ENCODE measurements at regions not wholly inside any gene's neighbourhood (a gene's known extent, or its start where the extent isn't known, plus 50 kb on each side); places are given as distances from the start of the nearest gene placed in this dataset.

DNA sequence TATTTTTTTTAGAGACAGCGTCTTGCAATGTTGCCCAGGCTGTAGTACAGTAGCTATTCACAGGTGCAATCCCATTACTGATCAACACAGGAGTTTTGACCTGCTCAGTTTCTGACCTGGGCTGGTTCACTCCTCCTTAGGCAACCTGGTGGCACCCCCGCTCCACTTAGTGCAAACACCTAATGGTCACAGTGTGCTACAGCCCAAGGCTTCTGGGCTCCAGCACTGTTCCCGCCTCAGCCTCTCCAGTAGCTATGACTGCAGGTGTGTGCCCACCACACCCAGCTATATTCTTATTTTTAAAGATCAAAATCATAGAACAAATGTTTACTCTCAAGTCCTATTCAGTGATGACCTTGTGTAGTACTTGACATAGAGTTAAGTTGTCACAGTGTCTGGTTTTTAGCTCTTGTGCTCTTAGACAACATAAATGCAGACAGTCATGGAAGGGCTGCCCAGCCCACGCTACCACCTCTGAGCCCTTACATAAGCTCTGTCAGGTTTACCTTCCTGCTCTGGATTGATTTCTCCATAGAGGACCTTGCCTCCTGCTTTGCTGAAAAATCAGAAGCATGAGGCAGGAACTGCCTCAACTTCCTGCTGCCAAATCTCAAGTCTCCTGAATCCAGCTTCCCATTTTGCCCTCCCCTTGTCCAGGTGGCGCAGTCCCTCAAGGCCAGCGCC, 82.2 kb upstream of the SLC1A4 start (continued):
- TF ChIP-seq ZNF431 (CRISPR knock-in tag; IDR thresholded peaks at IDR 0.05; ENCODE audit: borderline replicate concordance, low read depth) (no peak), GTF2F1 (IDR thresholded peaks at IDR 0.05; ENCODE audit: low read length) (no peak), SIX4 (CRISPR knock-in tag; IDR thresholded peaks at IDR 0.05) (no peak), MAFK (conservative IDR thresholded peaks at IDR 0.05 in 1 of 2, IDR thresholded peaks at IDR 0.05 in 1 of 2; ENCODE audit: low read length in 2 of 2) (no peak), KLF9 (CRISPR knock-in tag; IDR thresholded peaks at IDR 0.05; ENCODE audit: low read depth) (no peak), ONECUT2 (CRISPR knock-in tag; IDR thresholded peaks at IDR 0.05) (no peak), ZNF34 (CRISPR knock-in tag; IDR thresholded peaks at IDR 0.05; ENCODE audit: borderline replicate concordance) (no peak), ATF7 (IDR thresholded peaks at IDR 0.05) (no peak), ATF7 (CRISPR knock-in tag; IDR thresholded peaks at IDR 0.05) (no peak), ZNF468 (CRISPR knock-in tag; IDR thresholded peaks at IDR 0.05) (no peak), HOXD1 (CRISPR knock-in tag; IDR thresholded peaks at IDR 0.05) (no peak), BCL6 (CRISPR knock-in tag; IDR thresholded peaks at IDR 0.05) (0 out of 2 replicates have a peak, but pooled peaks have one; percentile 18), ZNF75D (CRISPR knock-in tag; IDR thresholded peaks at IDR 0.05; ENCODE audit: borderline replicate concordance) (no peak), ETV5 (CRISPR knock-in tag; IDR thresholded peaks at IDR 0.05; ENCODE audit: borderline replicate concordance) (peak; percentile 52; the same call in 1 of the 2 replicates)
- TF ChIP-seq, protein P1, sequence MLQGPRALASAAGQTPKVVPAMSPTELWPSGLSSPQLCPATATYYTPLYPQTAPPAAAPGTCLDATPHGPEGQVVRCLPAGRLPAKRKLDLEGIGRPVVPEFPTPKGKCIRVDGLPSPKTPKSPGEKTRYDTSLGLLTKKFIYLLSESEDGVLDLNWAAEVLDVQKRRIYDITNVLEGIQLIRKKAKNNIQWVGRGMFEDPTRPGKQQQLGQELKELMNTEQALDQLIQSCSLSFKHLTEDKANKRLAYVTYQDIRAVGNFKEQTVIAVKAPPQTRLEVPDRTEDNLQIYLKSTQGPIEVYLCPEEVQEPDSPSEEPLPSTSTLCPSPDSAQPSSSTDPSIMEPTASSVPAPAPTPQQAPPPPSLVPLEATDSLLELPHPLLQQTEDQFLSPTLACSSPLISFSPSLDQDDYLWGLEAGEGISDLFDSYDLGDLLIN (CRISPR knock-in tag; IDR thresholded peaks at IDR 0.05; ENCODE audit: borderline replicate concordance), result no peak
- TF ChIP-seq, protein P2, sequence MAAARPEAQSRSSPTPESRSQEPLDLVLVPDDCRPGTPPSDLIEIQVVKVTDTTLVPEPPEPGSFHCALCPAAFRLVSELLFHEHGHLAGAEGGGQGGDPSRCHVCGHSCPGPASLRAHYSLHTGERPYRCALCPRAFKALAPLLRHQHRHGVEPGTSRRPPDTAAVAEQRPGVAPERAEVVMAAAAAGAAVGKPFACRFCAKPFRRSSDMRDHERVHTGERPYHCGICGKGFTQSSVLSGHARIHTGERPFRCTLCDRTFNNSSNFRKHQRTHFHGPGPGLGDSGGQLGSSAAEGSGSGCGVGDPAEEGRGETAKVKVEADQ (CRISPR knock-in tag; IDR thresholded peaks at IDR 0.05; ENCODE audit: borderline replicate concordance), result no peak
- TF ChIP-seq, protein P3, sequence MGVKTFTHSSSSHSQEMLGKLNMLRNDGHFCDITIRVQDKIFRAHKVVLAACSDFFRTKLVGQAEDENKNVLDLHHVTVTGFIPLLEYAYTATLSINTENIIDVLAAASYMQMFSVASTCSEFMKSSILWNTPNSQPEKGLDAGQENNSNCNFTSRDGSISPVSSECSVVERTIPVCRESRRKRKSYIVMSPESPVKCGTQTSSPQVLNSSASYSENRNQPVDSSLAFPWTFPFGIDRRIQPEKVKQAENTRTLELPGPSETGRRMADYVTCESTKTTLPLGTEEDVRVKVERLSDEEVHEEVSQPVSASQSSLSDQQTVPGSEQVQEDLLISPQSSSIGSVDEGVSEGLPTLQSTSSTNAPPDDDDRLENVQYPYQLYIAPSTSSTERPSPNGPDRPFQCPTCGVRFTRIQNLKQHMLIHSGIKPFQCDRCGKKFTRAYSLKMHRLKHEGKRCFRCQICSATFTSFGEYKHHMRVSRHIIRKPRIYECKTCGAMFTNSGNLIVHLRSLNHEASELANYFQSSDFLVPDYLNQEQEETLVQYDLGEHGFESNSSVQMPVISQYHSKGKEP (CRISPR knock-in tag; IDR thresholded peaks at IDR 0.05), result no peak
- TF ChIP-seq, protein P4, sequence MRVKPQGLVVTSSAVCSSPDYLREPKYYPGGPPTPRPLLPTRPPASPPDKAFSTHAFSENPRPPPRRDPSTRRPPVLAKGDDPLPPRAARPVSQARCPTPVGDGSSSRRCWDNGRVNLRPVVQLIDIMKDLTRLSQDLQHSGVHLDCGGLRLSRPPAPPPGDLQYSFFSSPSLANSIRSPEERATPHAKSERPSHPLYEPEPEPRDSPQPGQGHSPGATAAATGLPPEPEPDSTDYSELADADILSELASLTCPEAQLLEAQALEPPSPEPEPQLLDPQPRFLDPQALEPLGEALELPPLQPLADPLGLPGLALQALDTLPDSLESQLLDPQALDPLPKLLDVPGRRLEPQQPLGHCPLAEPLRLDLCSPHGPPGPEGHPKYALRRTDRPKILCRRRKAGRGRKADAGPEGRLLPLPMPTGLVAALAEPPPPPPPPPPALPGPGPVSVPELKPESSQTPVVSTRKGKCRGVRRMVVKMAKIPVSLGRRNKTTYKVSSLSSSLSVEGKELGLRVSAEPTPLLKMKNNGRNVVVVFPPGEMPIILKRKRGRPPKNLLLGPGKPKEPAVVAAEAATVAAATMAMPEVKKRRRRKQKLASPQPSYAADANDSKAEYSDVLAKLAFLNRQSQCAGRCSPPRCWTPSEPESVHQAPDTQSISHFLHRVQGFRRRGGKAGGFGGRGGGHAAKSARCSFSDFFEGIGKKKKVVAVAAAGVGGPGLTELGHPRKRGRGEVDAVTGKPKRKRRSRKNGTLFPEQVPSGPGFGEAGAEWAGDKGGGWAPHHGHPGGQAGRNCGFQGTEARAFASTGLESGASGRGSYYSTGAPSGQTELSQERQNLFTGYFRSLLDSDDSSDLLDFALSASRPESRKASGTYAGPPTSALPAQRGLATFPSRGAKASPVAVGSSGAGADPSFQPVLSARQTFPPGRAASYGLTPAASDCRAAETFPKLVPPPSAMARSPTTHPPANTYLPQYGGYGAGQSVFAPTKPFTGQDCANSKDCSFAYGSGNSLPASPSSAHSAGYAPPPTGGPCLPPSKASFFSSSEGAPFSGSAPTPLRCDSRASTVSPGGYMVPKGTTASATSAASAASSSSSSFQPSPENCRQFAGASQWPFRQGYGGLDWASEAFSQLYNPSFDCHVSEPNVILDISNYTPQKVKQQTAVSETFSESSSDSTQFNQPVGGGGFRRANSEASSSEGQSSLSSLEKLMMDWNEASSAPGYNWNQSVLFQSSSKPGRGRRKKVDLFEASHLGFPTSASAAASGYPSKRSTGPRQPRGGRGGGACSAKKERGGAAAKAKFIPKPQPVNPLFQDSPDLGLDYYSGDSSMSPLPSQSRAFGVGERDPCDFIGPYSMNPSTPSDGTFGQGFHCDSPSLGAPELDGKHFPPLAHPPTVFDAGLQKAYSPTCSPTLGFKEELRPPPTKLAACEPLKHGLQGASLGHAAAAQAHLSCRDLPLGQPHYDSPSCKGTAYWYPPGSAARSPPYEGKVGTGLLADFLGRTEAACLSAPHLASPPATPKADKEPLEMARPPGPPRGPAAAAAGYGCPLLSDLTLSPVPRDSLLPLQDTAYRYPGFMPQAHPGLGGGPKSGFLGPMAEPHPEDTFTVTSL (CRISPR knock-in tag; IDR thresholded peaks at IDR 0.05; ENCODE audit: borderline replicate concordance), result no peak
- TF ChIP-seq, protein P5, sequence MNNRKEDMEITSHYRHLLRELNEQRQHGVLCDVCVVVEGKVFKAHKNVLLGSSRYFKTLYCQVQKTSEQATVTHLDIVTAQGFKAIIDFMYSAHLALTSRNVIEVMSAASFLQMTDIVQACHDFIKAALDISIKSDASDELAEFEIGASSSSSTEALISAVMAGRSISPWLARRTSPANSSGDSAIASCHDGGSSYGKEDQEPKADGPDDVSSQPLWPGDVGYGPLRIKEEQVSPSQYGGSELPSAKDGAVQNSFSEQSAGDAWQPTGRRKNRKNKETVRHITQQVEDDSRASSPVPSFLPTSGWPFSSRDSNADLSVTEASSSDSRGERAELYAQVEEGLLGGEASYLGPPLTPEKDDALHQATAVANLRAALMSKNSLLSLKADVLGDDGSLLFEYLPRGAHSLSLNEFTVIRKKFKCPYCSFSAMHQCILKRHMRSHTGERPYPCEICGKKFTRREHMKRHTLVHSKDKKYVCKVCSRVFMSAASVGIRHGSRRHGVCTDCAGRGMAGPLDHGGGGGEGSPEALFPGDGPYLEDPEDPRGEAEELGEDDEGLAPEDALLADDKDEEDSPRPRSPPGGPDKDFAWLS (CRISPR knock-in tag; IDR thresholded peaks at IDR 0.05; ENCODE audit: borderline replicate concordance), result no peak

Measured in HepG2 (cell line).